ENCODE measurements at regions not wholly inside any gene's neighbourhood (a gene's known extent, or its start where the extent isn't known, plus 50 kb on each side); places are given as distances from the start of the nearest gene placed in this dataset.

GRCh38 chr15:97747342-97747741 is 213.2 kb upstream of the ARRDC4 start:
- DNase-seq (ENCODE audit: low read depth): no peak
- H3K4me3 ChIP-seq (ENCODE audit: low read depth, low read length): no peak overlapping the region
- no peak for TF ChIP-seq CTCF (conservative IDR thresholded peaks at IDR 0.05; ENCODE audit: low read depth, low read length)

DNA sequence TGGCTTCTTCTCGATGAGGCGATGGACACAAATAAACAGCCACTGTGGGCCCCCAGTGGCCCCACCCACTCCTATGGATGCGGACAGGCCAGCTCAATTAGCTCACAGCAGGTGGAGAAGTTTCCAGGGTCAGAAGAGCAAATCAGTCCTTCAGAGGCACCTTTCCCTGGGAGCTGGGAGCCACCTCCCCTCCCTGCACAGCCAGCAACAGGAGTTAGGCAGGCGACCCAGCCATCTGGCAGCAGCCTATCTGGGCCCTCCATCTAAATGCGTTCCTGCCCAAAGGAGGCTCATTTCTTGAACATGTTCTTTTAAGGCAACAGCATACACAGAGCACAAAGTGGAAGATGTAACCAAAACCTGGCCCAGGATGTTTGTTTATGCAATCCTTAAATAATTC is 211.9 kb upstream of the ARRDC4 start:
- no peak for DNase-seq (ENCODE audit: low read depth)
- TF ChIP-seq CTCF (conservative IDR thresholded peaks at IDR 0.05; ENCODE audit: low read depth, low read length): no peak
- H3K4me3 ChIP-seq (ENCODE audit: low read depth, low read length): no peak overlapping the region

DNA sequence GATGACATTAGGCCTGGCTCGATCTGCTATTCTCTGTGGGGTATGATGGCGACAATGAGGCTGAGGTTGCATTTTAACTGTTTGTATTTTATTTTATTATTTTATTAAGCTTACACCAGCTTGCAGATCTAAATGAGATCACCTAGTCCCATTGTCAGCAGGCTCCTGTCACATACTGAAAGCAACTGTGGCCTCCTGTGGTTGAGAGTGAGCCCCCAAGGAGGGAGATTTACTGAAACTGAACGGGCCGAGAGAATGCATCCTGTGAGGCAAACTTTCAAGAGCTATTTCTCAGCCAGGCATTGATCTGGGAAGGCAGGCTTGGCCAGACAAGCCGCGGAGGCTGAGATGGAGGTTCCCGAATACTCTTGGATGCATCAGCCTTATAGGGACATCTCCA is 210.4 kb upstream of the ARRDC4 start:
- DNase-seq (ENCODE audit: low read depth): no peak
- H3K4me3 ChIP-seq (ENCODE audit: low read depth, low read length): no peak overlapping the region
- no peak for TF ChIP-seq CTCF (conservative IDR thresholded peaks at IDR 0.05; ENCODE audit: low read depth, low read length)

- no peak overlapping the region for H3K4me3 ChIP-seq (ENCODE audit: low read depth, low read length)
- no peak for TF ChIP-seq CTCF (conservative IDR thresholded peaks at IDR 0.05; ENCODE audit: low read depth, low read length)
- no peak for DNase-seq (ENCODE audit: low read depth)
These were observed 204.8 kb upstream of the ARRDC4 start for GRCh38 chr15:97755726-97756125.

DNA sequence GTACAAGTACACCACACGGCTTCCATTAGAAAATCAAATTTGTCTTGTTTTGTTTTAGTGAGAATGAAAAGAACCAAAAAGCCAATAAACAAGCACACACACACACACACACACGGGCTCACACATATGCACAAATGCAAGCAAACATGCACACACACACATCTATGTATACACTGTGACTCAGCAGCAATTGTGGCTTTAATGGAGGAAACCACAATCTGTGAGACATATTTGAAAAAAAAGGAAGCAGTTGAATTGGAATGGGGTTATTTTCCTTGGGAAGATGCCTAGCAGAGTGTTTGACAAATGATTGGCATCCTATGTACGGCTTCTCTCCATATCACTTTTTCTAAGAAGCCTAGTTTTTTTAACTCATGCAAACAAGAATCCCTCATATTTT is 201.1 kb upstream of the ARRDC4 start:
- no peak overlapping the region for H3K4me3 ChIP-seq (ENCODE audit: low read depth, low read length)
- DNase-seq (ENCODE audit: low read depth): peak; percentile 67

GRCh38 chr15:97761110-97761509 is 199.4 kb upstream of the ARRDC4 start:
- H3K4me3 ChIP-seq (ENCODE audit: low read depth, low read length): no peak overlapping the region
- no peak for DNase-seq (ENCODE audit: low read depth)
- TF ChIP-seq CTCF (conservative IDR thresholded peaks at IDR 0.05; ENCODE audit: low read depth, low read length): no peak

More for the DNA sequence above, 201.1 kb upstream of the ARRDC4 start:
- no peak for TF ChIP-seq CTCF (conservative IDR thresholded peaks at IDR 0.05; ENCODE audit: low read depth, low read length)

- no peak for DNase-seq (ENCODE audit: low read depth)
- TF ChIP-seq CTCF (conservative IDR thresholded peaks at IDR 0.05; ENCODE audit: low read depth, low read length): no peak
- no peak overlapping the region for H3K4me3 ChIP-seq (ENCODE audit: low read depth, low read length)
These were observed 177.3 kb upstream of the ARRDC4 start for GRCh38 chr15:97783240-97783639.
